Breast epithelium (tissue), 3 donors: ENCODE measurements at regions not wholly inside any gene's neighbourhood (a gene's known extent, or its start where the extent isn't known, plus 50 kb on each side); places are given as distances from the start of the nearest gene placed in this dataset.

Source experiments
- CTCF ChIP-seq, 3 donors: fragments of 450-650 bp; IDR thresholded peaks; one replicate each; pipeline ENCODE4 v1.5.1; 2016 to 2017; ENCODE audit warnings: antibody characterized with exemption in 3 of 3, mild to moderate bottlenecking in 3 of 3, moderate library complexity in 3 of 3
- POLR2A ChIP-seq: fragments of 450-650 bp; IDR thresholded peaks from one replicate; pipeline ENCODE4 v1.6.1; 2016; ENCODE audit warnings: antibody characterized with exemption, mild to moderate bottlenecking, moderate library complexity

DNA sequence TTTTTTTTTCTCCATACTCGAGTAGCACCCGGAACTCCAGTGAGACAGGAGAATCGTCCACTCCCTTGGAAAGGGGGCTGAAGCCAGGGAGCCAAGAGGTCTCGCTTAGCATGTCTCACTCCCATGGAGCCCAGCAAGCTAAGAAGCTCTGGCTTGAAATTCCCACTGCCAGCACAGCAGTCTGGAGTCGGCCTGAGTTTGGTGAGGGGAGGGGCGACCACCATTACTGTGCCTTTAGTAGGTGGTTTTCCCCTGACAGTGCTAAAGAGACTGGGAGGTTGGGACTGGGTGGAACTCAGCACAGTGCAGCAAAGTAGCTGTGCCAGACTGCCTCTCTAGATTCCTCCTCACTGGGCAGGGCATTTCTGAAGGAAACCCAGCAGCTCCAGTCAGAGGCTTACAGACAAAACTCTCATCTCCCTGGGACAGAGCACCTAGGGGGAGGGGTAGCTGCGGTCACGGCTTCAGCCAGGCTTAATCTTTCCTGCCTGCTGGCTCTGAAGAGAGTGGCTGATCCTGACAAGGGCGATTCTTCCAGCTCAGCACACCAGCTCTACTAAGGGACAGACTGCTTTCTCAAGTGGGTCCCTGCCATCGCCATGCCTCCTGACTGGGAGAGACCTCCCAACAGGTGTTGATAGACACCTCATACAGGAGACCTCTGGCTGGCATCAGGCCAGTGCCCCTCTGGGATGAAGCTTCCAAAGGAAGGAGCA, 414.5 kb upstream of the ZNF608 start:
- TF ChIP-seq CTCF (IDR thresholded peaks at IDR 0.05): no peak
- TF ChIP-seq POLR2A: no peak
